OCI-LY7 (cell line): ENCODE measurements at regions not wholly inside any gene's neighbourhood (a gene's known extent, or its start where the extent isn't known, plus 50 kb on each side); places are given as distances from the start of the nearest gene placed in this dataset.

Experiments used
- BruUV-seq: library from RNA; stranded (reverse); fragments of 400-500 nt; replicated peaks from 2 replicates; lab custom pipeline; 2021; lab: Mats Ljungman, UMichigan
- CTCF ChIA-PET: fragments of 300-600 bp; sonication (Branson Sonifier 250); formaldehyde crosslinking; loops from one replicate; lab custom pipeline; 2022; ENCODE audit warnings: antibody characterized with exemption; ENCODE audit not compliant: unreplicated experiment; lab: Charles Lee
- POLR2A ChIA-PET: fragments of 300-600 bp; sonication (Branson Sonifier 250); formaldehyde crosslinking; loops from one replicate; lab custom pipeline; 2022; ENCODE audit warnings: antibody characterized with exemption; lab: Charles Lee
- DNase-seq: peaks from one replicate; pipeline ENCODE4 v3.0.0-alpha.2; 2015; ENCODE audit warnings: low spot score
- H2AFZ ChIP-seq: fragments of 200-600 bp; sonication (generic), shearing (Covaris generic); 2 replicates; pipeline ENCODE4 v1.6.1; 2014; ENCODE audit warnings: mild to moderate bottlenecking, antibody characterized with exemption, low read length, moderate library complexity
- H3K27ac ChIP-seq: fragments of 200-600 bp; sonication (generic); 2 replicates; pipeline ENCODE4 v1.5.1; 2014; ENCODE audit warnings: mixed run types, low read depth, mild to moderate bottlenecking, moderate library complexity, low read length, inconsistent platforms; ENCODE audit not compliant: poor library complexity, severe bottlenecking
- H3K36me3 ChIP-seq: fragments of 200-600 bp; sonication (generic); 2 replicates; pipeline ENCODE4 v1.6.1; 2014; ENCODE audit warnings: mild to moderate bottlenecking, antibody characterized with exemption, low read length, moderate library complexity, mixed read lengths; ENCODE audit not compliant: insufficient read depth
- H3K4me1 ChIP-seq: fragments of 200-600 bp; sonication (generic); 2 replicates; pipeline ENCODE4 v1.5.1; 2014; ENCODE audit warnings: mild to moderate bottlenecking, low read length; ENCODE audit not compliant: insufficient read depth, poor library complexity, severe bottlenecking
- H3K4me2 ChIP-seq: fragments of 200-600 bp; sonication (generic); 2 replicates; pipeline ENCODE4 v1.6.1; 2014; ENCODE audit warnings: mild to moderate bottlenecking, low read length
- H3K4me3 ChIP-seq: fragments of 200-600 bp; sonication (generic); 2 replicates; pipeline ENCODE4 v1.5.1; 2014; ENCODE audit warnings: mild to moderate bottlenecking, low read depth, low read length; ENCODE audit not compliant: poor library complexity, severe bottlenecking
- H3K79me2 ChIP-seq: fragments of 200-600 bp; sonication (generic); 2 replicates; pipeline ENCODE4 v1.6.1; 2016; ENCODE audit warnings: low read depth, mild to moderate bottlenecking, low read length, moderate library complexity, mixed read lengths; ENCODE audit not compliant: insufficient read depth
- H3K9me2 ChIP-seq: fragments of 200-600 bp; sonication (generic); 2 replicates; pipeline ENCODE4 v1.6.1; 2016; ENCODE audit warnings: mild to moderate bottlenecking, low read length, mixed read lengths; ENCODE audit not compliant: insufficient read depth
- H3K9me3 ChIP-seq: fragments of 200-600 bp; sonication (generic); 2 replicates; pipeline ENCODE4 v1.6.1; 2014; ENCODE audit warnings: mild to moderate bottlenecking, mixed run types, low read length, mixed read lengths
- H4K20me1 ChIP-seq: fragments of 200-600 bp; sonication (generic); 2 replicates; pipeline ENCODE4 v1.6.1; 2014; ENCODE audit warnings: mild to moderate bottlenecking, antibody characterized with exemption, low read length, moderate library complexity, mixed read lengths; ENCODE audit not compliant: insufficient read depth
- CTCF ChIP-seq: fragments of 200-600 bp; sonication (generic); conservative IDR thresholded peaks from 2 replicates; pipeline ENCODE4 v1.5.1; 2014; ENCODE audit warnings: mild to moderate bottlenecking, antibody characterized with exemption, low read length, moderate library complexity, mixed read lengths
- EZH2phosphoT487 ChIP-seq: fragments of 200-600 bp; sonication (generic); IDR thresholded peaks from 2 replicates; pipeline ENCODE4 v1.6.1; 2018; ENCODE audit warnings: low read depth, borderline replicate concordance, mild to moderate bottlenecking, mixed run types, antibody characterized with exemption, low read length, moderate library complexity, mixed read lengths
- intact Hi-C: fragments of 100-400 bp; cut with micrococcal nuclease; formaldehyde crosslinking; loops from one replicate; pipeline ENCODE4 v1.10.0; 2022; ENCODE audit not compliant: unreplicated experiment

- H2AFZ ChIP-seq, result no peak overlapping the region
- no peak overlapping the region for H3K4me3 ChIP-seq
- H4K20me1 ChIP-seq, result no peaks in the 10 kb centered on the region
- no peaks in the 10 kb centered on the region for H3K9me2 ChIP-seq
- no peak for TF ChIP-seq EZH2phosphoT487
- no peak for TF ChIP-seq CTCF
- H3K4me1 ChIP-seq, result no peaks in the 10 kb centered on the region
- ChIA-PET POLR2A (interaction anchor here (0.8 to 1.4 kb wide), 2 partner anchors 19 to 666 kb away, joined by 4 read pairs; no protein-coding TSS in a partner anchor), CTCF (no interaction called here)
- intact Hi-C loops, result no loop called here
- BruUV-seq, result no TSS peak
- H3K79me2 ChIP-seq, result no peaks in the 10 kb centered on the region
- no peak for DNase-seq
- H3K4me2 ChIP-seq, result no peak overlapping the region
- no peak overlapping the region for H3K27ac ChIP-seq
- no peaks in the 10 kb centered on the region for H3K36me3 ChIP-seq
- H3K9me3 ChIP-seq, result no peaks in the 10 kb centered on the region
Observed at GRCh38 chr13:59330764-59331163, 833.0 kb downstream of the DIAPH3 start.

- Histone ChIP-seq H2AFZ (no peak overlapping the region), H3K27ac (no peak overlapping the region), H3K4me3 (no peak overlapping the region), H3K4me2 (no peak overlapping the region), H3K79me2 (no peaks in the 10 kb centered on the region), H3K9me2 (no peaks in the 10 kb centered on the region), H4K20me1 (no peaks in the 10 kb centered on the region), H3K9me3 (no peaks in the 10 kb centered on the region), H3K36me3 (no peaks in the 10 kb centered on the region), H3K4me1 (no peaks in the 10 kb centered on the region)
- CTCF ChIA-PET, result no interaction called here
- DNase-seq, result no peak
- intact Hi-C loops, result no loop called here
- POLR2A ChIA-PET, result interaction anchor here (1.0 kb wide), 1 partner anchor 10 kb away, joined by 5 read pairs; no protein-coding TSS in a partner anchor
- BruUV-seq, result no TSS peak
- TF ChIP-seq EZH2phosphoT487 (no peak), CTCF (no peak)
Observed at GRCh38 chr13:59332966-59333365, 830.8 kb downstream of the DIAPH3 start.

DNA sequence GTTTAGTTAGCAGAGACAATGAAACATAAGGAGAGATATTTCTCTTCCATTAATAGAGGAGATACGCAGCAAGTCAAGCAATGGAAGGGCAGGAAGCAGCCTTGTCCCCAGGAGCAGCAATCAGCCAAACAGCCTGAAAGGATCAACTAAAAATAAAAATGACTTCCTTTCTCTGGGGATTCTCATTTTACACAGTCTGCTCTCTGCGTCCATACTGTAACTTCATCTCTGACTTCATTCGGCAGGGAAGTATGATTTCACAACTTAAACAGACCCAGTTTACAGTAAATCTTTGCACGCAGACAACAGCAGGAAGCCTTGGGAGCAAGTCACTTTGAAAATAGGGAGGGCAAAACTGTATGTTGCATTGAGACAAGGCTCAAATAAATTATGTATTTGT is 826.7 kb downstream of the DIAPH3 start:
- intact Hi-C loops, result no loop called here
- Histone ChIP-seq H3K9me2 (no peaks in the 10 kb centered on the region), H3K36me3 (no peaks in the 10 kb centered on the region), H3K79me2 (no peaks in the 10 kb centered on the region), H3K4me2 (no peak overlapping the region), H3K4me3 (no peak overlapping the region), H3K27ac (no peak overlapping the region), H3K4me1 (no peaks in the 10 kb centered on the region), H4K20me1 (no peaks in the 10 kb centered on the region), H2AFZ (no peak overlapping the region), H3K9me3 (no peaks in the 10 kb centered on the region)
- BruUV-seq, result no TSS peak
- CTCF ChIA-PET, result no interaction called here
- TF ChIP-seq EZH2phosphoT487 (no peak), CTCF (no peak)
- DNase-seq, result no peak
- POLR2A ChIA-PET, result interaction anchor here (0.6 kb wide), 1 partner anchor 421 kb away, joined by 3 read pairs; no protein-coding TSS in a partner anchor
